ENCODE measurements at regions not wholly inside any gene's neighbourhood (a gene's known extent, or its start where the extent isn't known, plus 50 kb on each side); places are given as distances from the start of the nearest gene placed in this dataset.

DNA sequence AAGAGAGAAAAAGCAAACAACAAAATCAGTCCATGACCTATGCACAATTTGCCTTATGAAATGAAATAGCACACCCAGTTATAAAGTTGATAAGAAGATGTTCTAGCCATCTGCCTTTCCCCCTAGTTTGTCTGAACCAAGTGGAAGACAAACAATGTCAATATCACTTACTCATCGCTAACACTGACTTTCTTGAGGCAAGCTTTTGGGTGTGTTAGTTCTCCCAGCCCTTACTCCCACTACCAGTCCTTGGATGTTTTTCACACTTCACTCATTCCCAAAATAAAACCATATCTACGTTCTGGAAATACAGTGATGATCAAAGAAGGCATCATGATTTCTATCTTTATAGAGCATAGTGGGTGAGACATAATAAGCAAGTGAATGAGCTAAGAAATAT, 393.8 kb downstream of the PCDH20 start:
- no peak for TF ChIP-seq POLR2A (IDR thresholded peaks at IDR 0.05)
- TF ChIP-seq, protein P1, sequence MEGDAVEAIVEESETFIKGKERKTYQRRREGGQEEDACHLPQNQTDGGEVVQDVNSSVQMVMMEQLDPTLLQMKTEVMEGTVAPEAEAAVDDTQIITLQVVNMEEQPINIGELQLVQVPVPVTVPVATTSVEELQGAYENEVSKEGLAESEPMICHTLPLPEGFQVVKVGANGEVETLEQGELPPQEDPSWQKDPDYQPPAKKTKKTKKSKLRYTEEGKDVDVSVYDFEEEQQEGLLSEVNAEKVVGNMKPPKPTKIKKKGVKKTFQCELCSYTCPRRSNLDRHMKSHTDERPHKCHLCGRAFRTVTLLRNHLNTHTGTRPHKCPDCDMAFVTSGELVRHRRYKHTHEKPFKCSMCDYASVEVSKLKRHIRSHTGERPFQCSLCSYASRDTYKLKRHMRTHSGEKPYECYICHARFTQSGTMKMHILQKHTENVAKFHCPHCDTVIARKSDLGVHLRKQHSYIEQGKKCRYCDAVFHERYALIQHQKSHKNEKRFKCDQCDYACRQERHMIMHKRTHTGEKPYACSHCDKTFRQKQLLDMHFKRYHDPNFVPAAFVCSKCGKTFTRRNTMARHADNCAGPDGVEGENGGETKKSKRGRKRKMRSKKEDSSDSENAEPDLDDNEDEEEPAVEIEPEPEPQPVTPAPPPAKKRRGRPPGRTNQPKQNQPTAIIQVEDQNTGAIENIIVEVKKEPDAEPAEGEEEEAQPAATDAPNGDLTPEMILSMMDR (IDR thresholded peaks at IDR 0.05), result no peak

All from body of pancreas (tissue), 4 donors.